Gastroesophageal sphincter (tissue), 4 donors: ENCODE measurements at regions not wholly inside any gene's neighbourhood (a gene's known extent, or its start where the extent isn't known, plus 50 kb on each side); places are given as distances from the start of the nearest gene placed in this dataset.
"Not testable (repeated sequence)": the region's sequence is repeated elsewhere in the genome, so short reads cannot be mapped to it uniquely, and the experiment has no call there.

Source experiments
- ATAC-seq: fragments of 150-250 bp; one replicate; pipeline ENCODE4 v1.9.1; 2016; ENCODE audit warnings: mild to moderate bottlenecking, moderate library complexity
- H3K27ac ChIP-seq, 4 donors: fragments of 200-600 bp; sonication (generic) in 3 of 4; 1 replicate in 3 of 4; 2 replicates in 1 of 4; pipeline ENCODE4 v1.5.1; 2016 to 2019
- H3K27me3 ChIP-seq: fragments of 200-600 bp; sonication (generic); one replicate; pipeline ENCODE4 v1.5.1; 2019
- H3K36me3 ChIP-seq, 2 donors: fragments of 200-600 bp; sonication (generic); one replicate each; pipeline ENCODE4 v1.5.1; 2019; ENCODE audit warnings: control low read depth in 1 of 2
- H3K4me1 ChIP-seq, 3 donors: fragments of 200-600 bp; sonication (generic); 1 replicate in 2 of 3; 2 replicates in 1 of 3; pipeline ENCODE4 v1.5.1; 2016 to 2019; ENCODE audit warnings: control low read depth in 2 of 3
- H3K4me3 ChIP-seq, 2 donors: fragments of 200-600 bp; sonication (generic); one replicate each; pipeline ENCODE4 v1.5.1; 2019; ENCODE audit warnings: mild to moderate bottlenecking in 1 of 2, moderate library complexity in 1 of 2
- H3K9me3 ChIP-seq, 3 donors: fragments of 200-600 bp; sonication (generic); one replicate each; pipeline ENCODE4 v1.5.1; 2017 to 2019; ENCODE audit warnings: control low read depth in 2 of 3
- CTCF ChIP-seq, 4 experiments: fragments of 200-600 bp in 2 of 4; fragments of 450-650 bp in 2 of 4; sonication (generic) in 1 of 4; IDR thresholded peaks; one replicate each; pipeline ENCODE4 v1.5.1; 2017 to 2019; ENCODE audit warnings: antibody characterized with exemption in 4 of 4, mild to moderate bottlenecking in 2 of 4, moderate library complexity in 2 of 4
- EP300 ChIP-seq: sonication (generic); formaldehyde crosslinking; IDR thresholded peaks from one replicate; pipeline ENCODE4 v1.6.1; 2017; ENCODE audit warnings: antibody characterized with exemption, mild to moderate bottlenecking
- POLR2A ChIP-seq, 2 donors: fragments of 450-650 bp; IDR thresholded peaks; one replicate each; pipeline ENCODE4 v1.6.1; 2017; ENCODE audit warnings: antibody characterized with exemption in 2 of 2, mild to moderate bottlenecking in 2 of 2, moderate library complexity in 1 of 2
- POLR2AphosphoS5 ChIP-seq: sonication (generic); formaldehyde crosslinking; IDR thresholded peaks from one replicate; pipeline ENCODE4 v1.6.1; 2017; ENCODE audit warnings: antibody characterized with exemption
- WGBS, 2 donors: methylation state at CpG; one replicate each; pipeline ENCODE4 v1.1.5; 2018; ENCODE audit warnings: low coverage in 1 of 2; 5-methylcytosine and 5-hydroxymethylcytosine counted together

- Histone ChIP-seq H3K4me1 (no peaks in the 10 kb centered on the region), H3K36me3 (no peaks in the 10 kb centered on the region), H3K4me3 (no peak overlapping the region), H3K9me3 (no peaks in the 10 kb centered on the region), H3K27me3 (no peaks in the 10 kb centered on the region), H3K27ac (no peak overlapping the region)
- TF ChIP-seq POLR2A (IDR thresholded peaks at IDR 0.05) (no peak), CTCF (IDR thresholded peaks at IDR 0.05) (no peak), EP300 (no peak), POLR2AphosphoS5 (no peak)
- ATAC-seq: no peak
Observed at GRCh38 chr9:2386566-2386965, 235.0 kb upstream of the VLDLR start.

- H3K27me3 ChIP-seq: no peaks in the 10 kb centered on the region
- no peak overlapping the region for H3K27ac ChIP-seq
- no peaks in the 10 kb centered on the region for H3K36me3 ChIP-seq
- H3K4me1 ChIP-seq: no peaks in the 10 kb centered on the region
- WGBS, 2 donors: 52 to 74% methylated on average over 4 of the region's 4 CpGs
- no peak overlapping the region for H3K4me3 ChIP-seq
- ATAC-seq: no peak
- no peaks in the 10 kb centered on the region for H3K9me3 ChIP-seq
- TF ChIP-seq EP300: no peak
- TF ChIP-seq POLR2AphosphoS5: no peak
- TF ChIP-seq POLR2A (IDR thresholded peaks at IDR 0.05): no peak
- no peak for TF ChIP-seq CTCF (IDR thresholded peaks at IDR 0.05)
Observed at GRCh38 chr9:2387166-2387565, 234.4 kb upstream of the VLDLR start.

GRCh38 chr9:2389404-2389803 lies 232.2 kb upstream of the VLDLR start:
- Histone ChIP-seq H3K36me3 (no peaks in the 10 kb centered on the region), H3K27ac (no peak overlapping the region), H3K4me3 (no peak overlapping the region), H3K4me1 (no peaks in the 10 kb centered on the region), H3K9me3 (no peaks in the 10 kb centered on the region), H3K27me3 (no peaks in the 10 kb centered on the region)
- no peak for TF ChIP-seq CTCF (IDR thresholded peaks at IDR 0.05)
- no peak for TF ChIP-seq POLR2A (IDR thresholded peaks at IDR 0.05)
- no peak for TF ChIP-seq EP300
- TF ChIP-seq POLR2AphosphoS5: no peak
- no peak for ATAC-seq

GRCh38 chr9:2390028-2390427 lies 231.6 kb upstream of the VLDLR start:
- no peak for TF ChIP-seq CTCF (IDR thresholded peaks at IDR 0.05)
- TF ChIP-seq POLR2A (IDR thresholded peaks at IDR 0.05): no peak
- no peak for TF ChIP-seq EP300
- TF ChIP-seq POLR2AphosphoS5: no peak

GRCh38 chr9:2391509-2392132 lies 230.0 kb upstream of the VLDLR start:
- not testable (repeated sequence) for H3K27ac ChIP-seq, H3K9me3 ChIP-seq, ATAC-seq, H3K27me3 ChIP-seq, H3K4me3 ChIP-seq, H3K36me3 ChIP-seq, H3K4me1 ChIP-seq

More at GRCh38 chr9:2390028-2390427, 231.6 kb upstream of the VLDLR start:
- Histone ChIP-seq H3K27ac (no peak overlapping the region), H3K4me3 (no peak overlapping the region), H3K9me3 (no peaks in the 10 kb centered on the region), H3K27me3 (no peaks in the 10 kb centered on the region), H3K4me1 (no peaks in the 10 kb centered on the region), H3K36me3 (no peaks in the 10 kb centered on the region)
- ATAC-seq: no peak
- 91 to 93% methylated on average over 4 of the region's 4 CpGs for WGBS, 2 donors

- not testable (repeated sequence) for H3K36me3 ChIP-seq, H3K27ac ChIP-seq, H3K9me3 ChIP-seq, H3K27me3 ChIP-seq, ATAC-seq, H3K4me3 ChIP-seq, H3K4me1 ChIP-seq
Observed at GRCh38 chr9:2394087-2394741, 227.4 kb upstream of the VLDLR start.
